NCI-H82 (cell line): ENCODE measurements at regions not wholly inside any gene's neighbourhood (a gene's known extent, or its start where the extent isn't known, plus 50 kb on each side); places are given as distances from the start of the nearest gene placed in this dataset.
A peak's percentile ranks its signal among the peaks of the same experiment; 100 is the strongest.

Source experiments
- DNase-seq: peaks from one replicate; lab custom pipeline; 2025; lab: John Stamatoyannopoulos, UW

DNA sequence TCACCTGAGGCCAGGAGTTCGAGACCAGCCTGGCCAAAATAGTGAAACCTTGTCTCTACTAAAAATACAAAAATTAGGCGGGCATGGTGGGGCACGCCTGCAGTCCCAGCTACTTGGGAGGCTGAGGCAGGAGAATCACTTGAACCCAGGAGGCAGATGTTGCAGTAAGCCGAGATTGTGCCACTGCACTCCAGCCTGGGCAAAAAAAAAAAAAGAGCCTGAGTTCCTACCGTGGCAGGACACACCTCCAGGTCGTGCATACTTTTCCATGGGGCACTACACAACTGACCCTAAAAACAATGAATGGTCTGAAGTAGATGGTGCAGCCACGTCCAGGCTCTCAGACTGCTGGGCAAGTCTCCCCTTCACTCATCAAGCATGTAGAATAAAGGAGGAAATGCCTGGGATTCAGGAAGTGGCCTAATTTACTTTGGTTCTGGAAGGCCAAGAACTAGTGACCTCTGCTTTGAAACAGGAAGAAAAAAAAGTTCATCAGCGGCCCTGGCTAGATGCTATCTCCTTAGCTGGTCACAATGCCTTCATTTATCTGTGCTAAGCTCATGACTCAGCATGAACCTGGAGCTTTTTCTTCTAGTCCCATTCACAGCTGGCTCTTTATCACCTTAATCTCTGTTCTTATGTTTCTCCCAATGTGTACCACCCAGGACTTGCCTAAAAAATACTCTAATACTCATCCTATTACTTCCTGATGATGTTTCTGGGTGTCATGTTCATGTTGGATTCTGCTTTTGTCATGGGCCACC, 55.8 kb upstream of the OR6J1 start:
- DNase-seq, result no peak

DNA sequence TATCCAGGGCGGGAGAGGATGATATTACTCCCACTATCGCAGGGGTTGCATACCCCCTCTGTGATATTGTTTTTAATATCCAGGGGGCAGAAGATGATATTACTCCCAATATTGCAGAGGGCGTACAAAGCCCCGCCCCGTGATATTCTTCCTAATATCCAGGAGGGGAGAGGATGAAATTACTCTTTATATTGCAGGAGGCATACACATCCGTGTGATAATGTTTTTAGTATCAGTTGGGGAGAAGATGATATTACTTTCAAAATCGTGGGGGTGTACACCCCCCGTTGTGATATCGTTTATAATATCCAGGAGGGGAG, 52.9 kb upstream of the OXA1L start:
- DNase-seq, result no peak

DNA sequence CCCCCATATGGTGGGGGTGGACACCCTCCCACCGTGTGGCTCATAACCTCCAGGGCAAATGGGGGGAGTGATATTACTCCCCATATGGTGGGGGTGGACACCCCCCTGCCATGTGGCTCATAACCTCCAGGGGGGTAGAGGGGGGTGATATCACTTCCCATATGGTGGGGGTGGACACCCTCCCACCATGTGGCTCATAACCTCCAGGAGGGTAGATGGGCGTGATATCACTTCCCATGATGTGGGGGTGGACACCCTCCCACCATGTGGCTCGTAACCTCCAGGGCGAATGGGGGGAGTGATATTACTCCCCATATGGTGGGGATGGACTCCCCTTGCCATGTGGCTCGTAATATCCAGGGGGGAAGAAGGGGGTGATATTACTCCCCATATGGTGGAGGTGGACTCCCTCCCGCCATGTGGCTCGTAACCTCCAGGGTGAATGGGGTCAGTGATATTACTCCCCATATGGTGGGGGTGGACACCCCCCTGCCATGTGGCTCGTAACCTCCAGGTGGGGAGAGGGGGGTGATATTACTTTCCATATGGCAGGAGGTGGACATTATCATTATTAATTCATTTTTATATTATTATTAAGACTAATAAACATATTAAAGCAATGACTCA, 51.2 kb upstream of the OXA1L start:
- peak; percentile 64 for DNase-seq

DNA sequence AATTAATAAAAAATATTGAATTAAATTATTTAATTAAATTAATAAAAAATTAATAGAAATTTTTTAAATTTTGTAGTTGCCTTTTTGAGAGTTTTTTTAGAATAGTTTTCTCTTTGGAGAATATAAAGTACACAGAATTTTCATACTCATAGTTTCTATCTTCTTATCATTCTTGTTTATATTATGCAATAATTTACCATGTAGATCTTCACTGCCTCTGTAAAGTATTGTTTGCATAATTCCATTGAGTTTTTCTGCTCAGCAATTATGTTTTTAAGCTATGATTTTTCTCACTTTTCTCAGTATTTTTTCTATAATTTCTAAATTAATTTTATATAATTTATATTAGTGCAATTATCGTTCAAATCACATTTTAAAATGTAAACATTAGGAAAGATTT, 50.6 kb upstream of the OXA1L start:
- DNase-seq, result no peak
